A549 (cell line): ENCODE measurements at regions not wholly inside any gene's neighbourhood (a gene's known extent, or its start where the extent isn't known, plus 50 kb on each side); places are given as distances from the start of the nearest gene placed in this dataset.

ENCODE experiments used
- ELK1 ChIP-seq: fragments of 150-350 bp; IDR thresholded peaks from 2 replicates; pipeline ENCODE4 v1.6.1; 2014; ENCODE audit warnings: low read depth, mild to moderate bottlenecking, low read length
- EP300 ChIP-seq, 2 experiments: fragments of >200 bp; sonication (Bioruptor Twin); formaldehyde crosslinking; IDR thresholded peaks; 2 replicates in 1 of 2; 3 replicates in 1 of 2; pipeline ENCODE4 v1.6.1; 2016 to 2017
- ESRRA ChIP-seq: fragments of 150-350 bp; IDR thresholded peaks from 2 replicates; pipeline ENCODE4 v1.6.1; 2014; ENCODE audit warnings: mild to moderate bottlenecking, low read length, borderline replicate concordance
- MAFK ChIP-seq: fragments of 450-650 bp; IDR thresholded peaks from 2 replicates; pipeline ENCODE4 v1.6.1; 2014; ENCODE audit not compliant: partially characterized antibody
- POLR2A ChIP-seq: IDR thresholded peaks from 2 replicates; pipeline ENCODE4 v1.6.1; 2012; ENCODE audit warnings: mild to moderate bottlenecking, low read length
- USF2 ChIP-seq: fragments of 450-650 bp; IDR thresholded peaks from 2 replicates; pipeline ENCODE4 v1.6.1; 2014; ENCODE audit warnings: antibody characterized with exemption
- TF ChIP-seq, protein P1 (sequence below): fragments of >200 bp; sonication (Bioruptor Twin); formaldehyde crosslinking; IDR thresholded peaks from 3 replicates; pipeline ENCODE4 v1.5.1; 2016
- TF ChIP-seq, protein P2 (sequence below): fragments of 250-450 bp; sonication (Bioruptor Pico); IDR thresholded peaks from 2 replicates; pipeline ENCODE4 v1.5.0; 2021; ENCODE audit warnings: mild to moderate bottlenecking, moderate library complexity, borderline replicate concordance

GRCh38 chr10:3714967-3715366, 70.0 kb downstream of the KLF6 start:
- no peak for TF ChIP-seq ESRRA
- no peak for TF ChIP-seq USF2
- TF ChIP-seq POLR2A: no peak
- TF ChIP-seq, protein P1, sequence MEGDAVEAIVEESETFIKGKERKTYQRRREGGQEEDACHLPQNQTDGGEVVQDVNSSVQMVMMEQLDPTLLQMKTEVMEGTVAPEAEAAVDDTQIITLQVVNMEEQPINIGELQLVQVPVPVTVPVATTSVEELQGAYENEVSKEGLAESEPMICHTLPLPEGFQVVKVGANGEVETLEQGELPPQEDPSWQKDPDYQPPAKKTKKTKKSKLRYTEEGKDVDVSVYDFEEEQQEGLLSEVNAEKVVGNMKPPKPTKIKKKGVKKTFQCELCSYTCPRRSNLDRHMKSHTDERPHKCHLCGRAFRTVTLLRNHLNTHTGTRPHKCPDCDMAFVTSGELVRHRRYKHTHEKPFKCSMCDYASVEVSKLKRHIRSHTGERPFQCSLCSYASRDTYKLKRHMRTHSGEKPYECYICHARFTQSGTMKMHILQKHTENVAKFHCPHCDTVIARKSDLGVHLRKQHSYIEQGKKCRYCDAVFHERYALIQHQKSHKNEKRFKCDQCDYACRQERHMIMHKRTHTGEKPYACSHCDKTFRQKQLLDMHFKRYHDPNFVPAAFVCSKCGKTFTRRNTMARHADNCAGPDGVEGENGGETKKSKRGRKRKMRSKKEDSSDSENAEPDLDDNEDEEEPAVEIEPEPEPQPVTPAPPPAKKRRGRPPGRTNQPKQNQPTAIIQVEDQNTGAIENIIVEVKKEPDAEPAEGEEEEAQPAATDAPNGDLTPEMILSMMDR: no peak
- TF ChIP-seq, protein P2, sequence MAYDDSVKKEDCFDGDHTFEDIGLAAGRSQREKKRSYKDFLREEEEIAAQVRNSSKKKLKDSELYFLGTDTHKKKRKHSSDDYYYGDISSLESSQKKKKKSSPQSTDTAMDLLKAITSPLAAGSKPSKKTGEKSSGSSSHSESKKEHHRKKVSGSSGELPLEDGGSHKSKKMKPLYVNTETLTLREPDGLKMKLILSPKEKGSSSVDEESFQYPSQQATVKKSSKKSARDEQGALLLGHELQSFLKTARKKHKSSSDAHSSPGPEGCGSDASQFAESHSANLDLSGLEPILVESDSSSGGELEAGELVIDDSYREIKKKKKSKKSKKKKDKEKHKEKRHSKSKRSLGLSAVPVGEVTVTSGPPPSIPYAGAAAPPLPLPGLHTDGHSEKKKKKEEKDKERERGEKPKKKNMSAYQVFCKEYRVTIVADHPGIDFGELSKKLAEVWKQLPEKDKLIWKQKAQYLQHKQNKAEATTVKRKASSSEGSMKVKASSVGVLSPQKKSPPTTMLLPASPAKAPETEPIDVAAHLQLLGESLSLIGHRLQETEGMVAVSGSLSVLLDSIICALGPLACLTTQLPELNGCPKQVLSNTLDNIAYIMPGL: no peak
- no peak for TF ChIP-seq EP300 (IDR thresholded peaks at IDR 0.05)
- TF ChIP-seq ELK1: no peak
- no peak for TF ChIP-seq MAFK
